ENCODE measurements at regions not wholly inside any gene's neighbourhood (a gene's known extent, or its start where the extent isn't known, plus 50 kb on each side); places are given as distances from the start of the nearest gene placed in this dataset.

GRCh38 chr7:79652619-79653018, 199.2 kb upstream of the MAGI2 start:
- no peaks in the 10 kb centered on the region for H3K36me3 ChIP-seq (ENCODE audit: control insufficient read depth, insufficient read depth, low read length)
- Mint-ChIP-seq H3K4me1 (ENCODE audit: low read depth, unreplicated experiment) (peaks cover 15% of the 10 kb centered on the region), H3K27me3 (ENCODE audit: insufficient read depth, unreplicated experiment) (no peaks in the 10 kb centered on the region), H3K36me3 (ENCODE audit: insufficient read depth, unreplicated experiment) (no peaks in the 10 kb centered on the region), H3K9me3 (ENCODE audit: unreplicated experiment) (no peaks in the 10 kb centered on the region), H3K27ac (ENCODE audit: unreplicated experiment) (no peak overlapping the region), H3K4me3 (ENCODE audit: unreplicated experiment) (peak overlapping the region; percentile 55)
- H3K4me1 ChIP-seq, result peaks cover 9% of the 10 kb centered on the region
- no peaks in the 10 kb centered on the region for H3K27me3 ChIP-seq (replicated peaks; ENCODE audit: control insufficient read depth, insufficient read depth, low read length)
- intact Hi-C loops (cut with micrococcal nuclease; ENCODE audit: unreplicated experiment), result no loop called here
- TF ChIP-seq, protein P1, sequence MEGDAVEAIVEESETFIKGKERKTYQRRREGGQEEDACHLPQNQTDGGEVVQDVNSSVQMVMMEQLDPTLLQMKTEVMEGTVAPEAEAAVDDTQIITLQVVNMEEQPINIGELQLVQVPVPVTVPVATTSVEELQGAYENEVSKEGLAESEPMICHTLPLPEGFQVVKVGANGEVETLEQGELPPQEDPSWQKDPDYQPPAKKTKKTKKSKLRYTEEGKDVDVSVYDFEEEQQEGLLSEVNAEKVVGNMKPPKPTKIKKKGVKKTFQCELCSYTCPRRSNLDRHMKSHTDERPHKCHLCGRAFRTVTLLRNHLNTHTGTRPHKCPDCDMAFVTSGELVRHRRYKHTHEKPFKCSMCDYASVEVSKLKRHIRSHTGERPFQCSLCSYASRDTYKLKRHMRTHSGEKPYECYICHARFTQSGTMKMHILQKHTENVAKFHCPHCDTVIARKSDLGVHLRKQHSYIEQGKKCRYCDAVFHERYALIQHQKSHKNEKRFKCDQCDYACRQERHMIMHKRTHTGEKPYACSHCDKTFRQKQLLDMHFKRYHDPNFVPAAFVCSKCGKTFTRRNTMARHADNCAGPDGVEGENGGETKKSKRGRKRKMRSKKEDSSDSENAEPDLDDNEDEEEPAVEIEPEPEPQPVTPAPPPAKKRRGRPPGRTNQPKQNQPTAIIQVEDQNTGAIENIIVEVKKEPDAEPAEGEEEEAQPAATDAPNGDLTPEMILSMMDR (IDR thresholded peaks at IDR 0.05; ENCODE audit: insufficient read depth in 1 of 2, low read depth in 1 of 2, low read length in 1 of 2, severe bottlenecking in 1 of 2, unreplicated experiment in 1 of 2), result no peak
- ChIA-PET CTCF (no interaction called here), POLR2A (no interaction called here)
- no peaks in the 10 kb centered on the region for H3K9me3 ChIP-seq
- no peak overlapping the region for H3K4me3 ChIP-seq (ENCODE audit: low read depth, low read length)
- BruUV-seq (replicated peaks), result no TSS peak
- no peak for DNase-seq

GRCh38 chr7:79647711-79648110, 194.2 kb upstream of the MAGI2 start:
- H3K9me3 ChIP-seq, result no peaks in the 10 kb centered on the region
- TF ChIP-seq, protein P1 (IDR thresholded peaks at IDR 0.05; ENCODE audit: insufficient read depth in 1 of 2, low read depth in 1 of 2, low read length in 1 of 2, severe bottlenecking in 1 of 2, unreplicated experiment in 1 of 2), result no peak
- no peak overlapping the region for H3K4me3 Mint-ChIP-seq (ENCODE audit: unreplicated experiment)
- no peaks in the 10 kb centered on the region for H3K27me3 ChIP-seq (replicated peaks; ENCODE audit: control insufficient read depth, insufficient read depth, low read length)
- no peak overlapping the region for H3K4me3 ChIP-seq (ENCODE audit: low read depth, low read length)
- H3K36me3 ChIP-seq (ENCODE audit: control insufficient read depth, insufficient read depth, low read length), result no peaks in the 10 kb centered on the region
- H3K27me3 Mint-ChIP-seq (ENCODE audit: insufficient read depth, unreplicated experiment), result no peaks in the 10 kb centered on the region
- no peaks in the 10 kb centered on the region for H3K9me3 Mint-ChIP-seq (ENCODE audit: unreplicated experiment)
- CTCF ChIA-PET, result no interaction called here
- BruUV-seq (replicated peaks), result no TSS peak
- POLR2A ChIA-PET, result no interaction called here
- H3K36me3 Mint-ChIP-seq (ENCODE audit: insufficient read depth, unreplicated experiment), result no peaks in the 10 kb centered on the region
- H3K4me1 Mint-ChIP-seq (ENCODE audit: low read depth, unreplicated experiment), result peaks cover 13% of the 10 kb centered on the region
- peaks cover 6% of the 10 kb centered on the region for H3K4me1 ChIP-seq
- no peak for DNase-seq
- intact Hi-C loops (cut with micrococcal nuclease; ENCODE audit: unreplicated experiment), result no loop called here
- H3K27ac Mint-ChIP-seq (ENCODE audit: unreplicated experiment), result no peak overlapping the region

- Mint-ChIP-seq H3K27ac (ENCODE audit: unreplicated experiment) (no peak overlapping the region), H3K4me3 (ENCODE audit: unreplicated experiment) (no peak overlapping the region), H3K9me3 (ENCODE audit: unreplicated experiment) (no peaks in the 10 kb centered on the region), H3K4me1 (ENCODE audit: low read depth, unreplicated experiment) (peaks cover 6% of the 10 kb centered on the region), H3K36me3 (ENCODE audit: insufficient read depth, unreplicated experiment) (no peaks in the 10 kb centered on the region), H3K27me3 (ENCODE audit: insufficient read depth, unreplicated experiment) (no peaks in the 10 kb centered on the region)
- Histone ChIP-seq H3K4me1 (no peaks in the 10 kb centered on the region; the same call in 1 of the 2 replicates), H3K27me3 (replicated peaks; ENCODE audit: control insufficient read depth, insufficient read depth, low read length) (no peaks in the 10 kb centered on the region), H3K36me3 (ENCODE audit: control insufficient read depth, insufficient read depth, low read length) (no peaks in the 10 kb centered on the region), H3K9me3 (no peaks in the 10 kb centered on the region), H3K4me3 (ENCODE audit: low read depth, low read length) (no peak overlapping the region)
- BruUV-seq (replicated peaks), result no TSS peak
- ChIA-PET CTCF (no interaction called here), POLR2A (interaction anchor here (0.6 kb wide), 1 partner anchor 48 kb away, joined by 3 read pairs; no protein-coding TSS in a partner anchor)
- intact Hi-C loops (cut with micrococcal nuclease; ENCODE audit: unreplicated experiment), result no loop called here
- DNase-seq, result no peak
- TF ChIP-seq, protein P1 (IDR thresholded peaks at IDR 0.05; ENCODE audit: insufficient read depth in 1 of 2, low read depth in 1 of 2, low read length in 1 of 2, severe bottlenecking in 1 of 2, unreplicated experiment in 1 of 2), result no peak
These were observed 192.8 kb upstream of the MAGI2 start for GRCh38 chr7:79646278-79646677.
